ENCODE measurements at regions not wholly inside any gene's neighbourhood (a gene's known extent, or its start where the extent isn't known, plus 50 kb on each side); places are given as distances from the start of the nearest gene placed in this dataset.

- TF ChIP-seq ZBED1 (IDR thresholded peaks at IDR 0.05) (no peak), ATF7 (IDR thresholded peaks at IDR 0.05) (no peak)
Measured at GRCh38 chr5:72646246-72646866, 139.1 kb upstream of the ZNF366 start.
